ENCODE measurements at regions not wholly inside any gene's neighbourhood (a gene's known extent, or its start where the extent isn't known, plus 50 kb on each side); places are given as distances from the start of the nearest gene placed in this dataset.

DNA sequence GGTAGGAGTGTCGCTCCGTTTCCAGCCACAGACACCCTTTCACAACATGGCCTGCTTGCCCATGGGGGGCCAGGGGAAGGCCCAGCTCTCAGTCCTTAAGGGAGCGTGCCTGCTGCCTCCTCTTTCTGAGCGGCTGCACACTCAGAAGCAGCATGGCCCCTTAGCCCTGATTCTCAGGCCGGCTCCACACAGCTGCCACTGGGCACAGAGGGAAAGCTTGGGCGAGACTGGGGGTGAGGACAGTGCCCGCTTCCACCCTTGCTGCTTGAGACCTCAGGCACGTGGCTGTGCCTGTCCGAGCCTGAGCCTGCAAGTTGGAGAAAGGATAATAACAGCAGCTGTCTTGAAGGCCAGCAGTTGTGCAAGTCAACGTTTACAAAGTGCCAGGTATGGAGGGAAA is 416.3 kb downstream of the SHANK2 start:
- no peak for DNase-seq

DNA sequence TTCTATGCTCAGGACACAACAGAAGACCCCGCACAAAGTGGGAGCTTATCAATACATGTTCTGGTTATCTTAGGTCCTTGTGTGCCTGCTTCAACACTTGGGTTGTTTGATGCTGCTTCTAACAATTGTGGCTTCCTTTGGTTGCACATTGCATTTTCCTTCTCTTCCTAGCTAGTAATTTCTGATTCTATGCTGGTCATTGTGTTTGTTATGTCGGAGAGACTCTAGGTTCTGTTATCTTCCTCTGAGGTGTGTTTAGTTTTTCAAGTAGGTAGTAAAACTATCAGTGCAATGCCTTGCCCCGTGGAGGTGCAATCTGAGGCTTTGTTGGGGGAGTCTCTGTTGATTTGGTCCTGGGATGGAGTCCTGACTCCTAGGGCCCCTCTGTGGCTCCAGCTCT is 414.2 kb downstream of the SHANK2 start:
- no peak for DNase-seq

DNA sequence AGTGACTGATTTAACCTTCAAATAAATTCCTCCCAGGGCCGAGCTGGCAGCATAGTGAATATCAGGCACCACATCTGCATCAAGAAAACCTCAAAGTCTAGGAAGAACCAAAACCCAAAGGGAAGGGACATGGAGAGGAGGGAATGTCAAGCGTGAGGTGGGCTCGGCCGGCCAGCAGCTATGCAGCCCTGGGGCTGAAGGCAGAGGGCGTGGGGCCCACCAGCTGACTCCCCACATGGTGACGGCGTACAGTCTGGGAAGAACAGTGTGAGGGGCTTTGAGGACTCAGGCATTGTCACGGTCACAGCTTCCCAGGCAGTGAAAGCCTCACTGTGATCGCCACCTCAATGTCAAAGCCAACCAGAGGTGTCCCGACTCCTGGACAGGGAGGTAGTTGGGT is 412.5 kb downstream of the SHANK2 start:
- no peak for DNase-seq

DNA sequence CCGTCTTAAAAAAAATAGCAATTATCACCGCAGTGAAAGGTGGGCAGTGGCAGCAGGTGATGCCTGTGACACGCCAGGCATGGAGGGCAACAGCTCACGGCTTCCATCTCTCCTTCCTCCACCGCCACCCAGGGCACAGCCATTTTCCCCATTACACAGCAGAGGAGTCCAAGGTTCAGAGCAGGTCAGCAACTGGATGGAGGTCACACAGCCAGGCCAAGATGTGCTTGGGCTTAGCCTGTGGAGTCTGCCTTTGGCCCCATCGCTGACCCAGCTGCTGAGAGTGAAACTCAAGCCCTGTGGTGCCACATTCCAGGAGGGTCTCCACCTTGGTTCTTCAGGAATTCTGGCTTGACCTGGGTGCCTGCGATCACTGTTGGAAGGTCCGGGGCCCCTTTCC is 411.1 kb downstream of the SHANK2 start:
- DNase-seq, result no peak

DNA sequence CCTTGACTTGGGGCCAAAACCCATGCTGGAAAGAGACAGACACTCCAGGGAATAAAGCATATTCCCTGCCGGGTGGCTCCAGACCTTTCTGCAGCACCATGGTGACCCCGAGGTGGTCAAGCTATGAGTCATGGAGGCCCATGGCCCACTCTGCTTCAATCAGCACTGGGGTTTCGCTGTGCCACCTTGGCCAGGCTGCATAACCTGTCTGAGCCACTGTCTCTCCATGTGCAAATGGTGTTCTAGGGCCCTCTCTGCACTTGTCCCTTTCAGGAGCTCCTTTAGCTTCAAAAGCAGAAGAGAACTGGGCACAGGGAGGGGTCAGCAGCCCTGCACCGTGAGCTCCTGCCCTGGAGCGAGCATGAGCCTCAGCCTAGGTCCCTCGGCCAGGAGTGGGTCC is 410.1 kb downstream of the SHANK2 start:
- no peak for DNase-seq

DNA sequence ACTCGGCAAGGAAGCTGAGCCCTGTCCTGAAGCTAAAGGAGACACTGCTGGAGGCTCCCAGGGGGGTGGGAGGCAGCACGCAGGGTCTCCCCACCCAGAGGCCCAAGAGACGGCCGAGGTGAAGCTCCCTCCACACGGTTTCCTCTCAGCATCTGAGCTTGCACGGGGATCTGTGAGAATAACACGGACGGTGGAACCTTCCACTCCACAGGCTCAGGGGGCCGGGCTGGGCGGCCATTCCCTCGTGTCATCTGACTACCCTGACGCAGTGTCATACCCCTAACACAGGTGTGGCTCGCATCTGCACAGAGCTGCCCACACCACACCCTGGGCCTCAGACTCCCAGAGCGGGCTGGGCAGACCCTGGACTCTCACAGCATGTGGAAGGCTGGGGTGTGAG is 409.7 kb downstream of the SHANK2 start:
- DNase-seq, result no peak

DNA sequence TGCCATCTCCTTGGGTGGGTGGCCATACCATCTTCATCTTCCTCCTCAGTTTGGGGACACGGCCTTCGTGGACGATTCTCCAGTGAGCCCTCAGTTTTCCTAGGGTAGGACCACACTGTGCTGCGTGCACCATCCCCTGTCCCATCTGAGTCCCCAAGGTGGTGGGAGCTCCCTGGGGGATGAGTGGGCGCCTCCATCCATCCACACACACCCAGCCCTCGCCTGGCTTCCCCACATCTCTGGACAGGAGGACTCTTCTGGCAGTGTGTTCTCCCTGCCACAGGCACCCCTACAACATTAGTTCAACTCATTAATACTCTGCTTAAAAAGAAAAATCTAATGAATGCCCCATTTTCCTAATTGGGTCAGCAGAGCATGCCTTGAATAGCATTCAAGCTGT is 408.5 kb downstream of the SHANK2 start:
- DNase-seq, result no peak

DNA sequence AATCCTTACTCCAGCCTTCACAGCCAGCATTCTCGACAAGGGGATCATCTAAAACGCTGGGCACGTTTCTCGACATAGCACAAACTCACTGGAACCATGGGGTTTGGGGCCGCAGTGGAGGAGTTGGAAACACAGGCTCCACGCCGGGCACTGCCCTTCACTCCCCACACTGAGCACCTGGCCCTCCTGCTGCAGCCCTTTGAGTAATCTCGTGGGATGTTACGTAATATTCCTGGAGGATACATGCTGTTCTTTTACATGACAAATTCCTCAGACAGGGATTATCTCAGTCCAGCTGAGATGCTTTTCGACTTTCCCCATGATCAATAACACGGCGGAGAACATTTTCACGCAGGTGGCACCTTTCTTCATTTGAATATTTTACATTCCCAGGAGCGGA is 408.0 kb downstream of the SHANK2 start:
- no peak for DNase-seq

DNA sequence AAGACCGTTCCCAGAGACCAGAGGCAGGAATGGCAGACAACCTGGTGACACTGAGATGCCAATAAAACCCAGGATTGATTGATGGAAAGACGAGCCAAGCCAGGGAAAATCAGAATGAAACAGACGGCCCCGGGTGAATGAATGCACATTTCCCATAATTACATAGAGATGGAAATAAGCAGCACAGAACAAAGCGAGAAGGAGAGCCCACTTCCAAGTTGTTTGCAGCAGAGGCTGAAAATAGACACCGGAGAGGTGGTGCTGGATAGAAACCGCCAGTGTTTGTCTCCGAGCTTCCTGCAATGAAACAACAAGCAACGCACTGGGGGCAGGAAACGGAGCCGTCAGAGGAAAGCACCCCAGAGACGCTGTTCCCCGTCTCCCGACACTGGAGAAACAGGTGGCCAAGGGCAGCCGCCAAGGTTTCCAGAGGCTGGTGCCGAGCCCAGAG is 406.8 kb downstream of the SHANK2 start:
- no peak for DNase-seq

DNA sequence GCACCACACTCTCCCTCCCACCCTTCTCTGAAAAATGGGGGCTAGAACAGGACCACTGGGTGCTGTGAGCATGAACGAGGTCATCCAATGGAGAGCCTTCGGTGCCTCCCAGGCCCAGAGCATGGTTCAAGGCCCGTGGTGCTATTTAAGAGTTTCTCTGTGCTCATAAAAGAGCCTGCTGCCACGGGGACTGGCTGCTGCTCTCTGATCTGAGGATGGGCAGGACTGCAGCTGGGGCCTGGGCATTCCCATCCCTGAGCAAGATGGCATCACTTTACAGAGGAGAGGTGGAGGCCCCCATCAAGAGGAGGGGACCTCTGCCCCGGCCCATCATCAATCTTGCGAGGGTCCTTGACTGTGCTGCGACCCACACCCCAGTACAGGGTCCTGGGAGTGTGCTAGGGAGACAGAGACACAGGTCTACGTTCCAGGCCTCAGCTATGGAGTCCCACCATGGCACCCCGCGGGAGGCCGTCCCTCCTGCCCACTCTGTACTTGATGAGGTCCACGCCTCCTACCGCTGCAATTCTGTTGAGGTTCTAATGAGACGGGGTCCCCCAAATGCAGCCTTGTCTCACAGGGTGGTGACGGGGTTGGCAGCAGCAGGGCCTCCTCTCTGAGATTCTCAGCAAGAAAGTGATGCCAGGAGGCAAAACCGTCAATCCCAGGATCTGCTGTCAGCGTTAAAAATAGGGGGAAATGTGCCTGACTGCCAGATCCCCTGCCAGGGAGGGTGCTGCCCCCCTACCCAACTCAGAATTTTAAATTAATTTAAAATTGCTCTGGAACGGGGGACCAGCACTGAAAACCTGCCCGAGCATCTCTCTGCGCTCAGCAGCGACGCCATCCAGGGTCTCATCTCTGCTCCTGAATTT is 405.4 kb downstream of the SHANK2 start:
- no peak for DNase-seq

DNA sequence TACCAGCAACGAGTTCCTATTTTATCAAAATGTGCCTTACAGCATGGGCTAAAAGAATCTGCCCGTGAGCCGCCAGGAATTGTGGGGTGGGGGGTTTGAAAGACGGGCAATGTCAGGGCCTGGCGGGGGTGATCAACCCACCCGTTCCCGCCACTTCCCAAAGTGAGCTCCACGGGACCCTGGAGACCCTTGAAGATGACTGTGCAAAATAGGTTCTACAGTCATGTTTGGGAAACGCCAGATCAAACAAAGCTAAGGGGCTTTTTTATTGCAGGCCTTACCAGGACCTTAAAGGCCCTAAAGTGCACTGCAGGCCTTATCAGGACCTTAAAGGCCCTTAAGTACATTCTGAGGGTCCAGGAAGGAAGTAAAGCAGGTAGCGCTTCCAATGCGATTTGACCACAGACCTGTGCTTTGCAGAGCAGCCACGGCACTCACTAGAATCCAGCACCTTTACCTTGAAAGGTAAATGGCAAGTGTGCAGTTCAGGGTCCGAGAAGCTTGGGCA is 404.1 kb downstream of the SHANK2 start:
- no peak for DNase-seq

DNA sequence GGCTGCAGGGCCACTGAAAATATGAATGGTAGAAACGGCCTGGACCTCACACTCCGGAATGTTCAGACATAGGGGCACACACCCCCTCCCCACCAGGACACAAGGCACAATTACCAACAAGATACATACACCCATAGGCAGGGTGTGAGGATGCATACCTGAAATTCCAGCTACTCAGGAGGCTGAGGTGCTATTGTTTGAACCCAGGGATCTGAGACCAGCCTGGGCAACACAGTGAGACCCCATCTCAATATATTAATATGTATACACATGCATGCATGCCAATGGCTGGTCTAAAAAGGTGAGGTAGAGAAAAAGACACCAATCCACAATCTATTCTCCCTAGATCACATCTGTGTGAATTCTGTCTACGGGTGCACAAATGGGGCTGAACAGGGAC is 403.3 kb downstream of the SHANK2 start:
- no peak for DNase-seq

DNA sequence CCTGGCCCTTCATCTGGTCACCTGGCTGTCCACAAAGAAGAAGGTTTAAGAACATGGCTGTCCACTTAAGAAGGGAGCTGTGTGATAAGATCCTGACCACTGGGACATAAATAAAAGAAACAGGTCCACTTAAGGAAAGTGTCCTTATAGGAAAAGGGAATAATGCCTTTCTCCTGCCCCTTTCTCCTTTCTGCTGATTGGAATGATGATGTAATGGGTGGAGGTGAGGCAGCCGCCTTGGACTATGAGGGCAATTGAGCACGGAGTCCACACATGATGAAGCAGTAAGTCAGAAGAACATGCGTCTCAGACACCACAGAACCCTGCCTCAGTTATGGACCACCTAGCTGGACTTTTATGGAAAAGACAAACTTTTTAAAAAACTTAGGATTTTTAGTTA is 401.1 kb downstream of the SHANK2 start:
- DNase-seq, result no peak

DNA sequence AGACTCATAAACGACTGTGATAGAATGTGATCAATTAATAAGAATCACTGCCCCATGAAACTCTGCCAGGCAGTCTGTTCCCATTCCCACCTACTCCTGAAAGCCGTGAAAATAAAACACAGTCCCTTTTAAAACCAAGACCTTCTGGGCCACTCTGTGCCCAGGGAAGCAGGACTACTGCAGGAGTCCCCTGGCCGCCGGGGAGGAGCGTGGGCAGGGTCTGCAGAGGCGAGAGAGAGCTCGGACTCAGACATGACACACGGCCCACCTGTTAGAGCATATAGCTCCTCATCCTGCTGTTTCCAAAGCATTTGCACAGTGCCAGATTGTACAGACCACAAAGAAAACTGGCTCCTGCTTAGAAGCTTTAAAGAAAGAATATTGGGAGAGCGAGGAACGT is 400.5 kb downstream of the SHANK2 start:
- DNase-seq, result no peak

DNA sequence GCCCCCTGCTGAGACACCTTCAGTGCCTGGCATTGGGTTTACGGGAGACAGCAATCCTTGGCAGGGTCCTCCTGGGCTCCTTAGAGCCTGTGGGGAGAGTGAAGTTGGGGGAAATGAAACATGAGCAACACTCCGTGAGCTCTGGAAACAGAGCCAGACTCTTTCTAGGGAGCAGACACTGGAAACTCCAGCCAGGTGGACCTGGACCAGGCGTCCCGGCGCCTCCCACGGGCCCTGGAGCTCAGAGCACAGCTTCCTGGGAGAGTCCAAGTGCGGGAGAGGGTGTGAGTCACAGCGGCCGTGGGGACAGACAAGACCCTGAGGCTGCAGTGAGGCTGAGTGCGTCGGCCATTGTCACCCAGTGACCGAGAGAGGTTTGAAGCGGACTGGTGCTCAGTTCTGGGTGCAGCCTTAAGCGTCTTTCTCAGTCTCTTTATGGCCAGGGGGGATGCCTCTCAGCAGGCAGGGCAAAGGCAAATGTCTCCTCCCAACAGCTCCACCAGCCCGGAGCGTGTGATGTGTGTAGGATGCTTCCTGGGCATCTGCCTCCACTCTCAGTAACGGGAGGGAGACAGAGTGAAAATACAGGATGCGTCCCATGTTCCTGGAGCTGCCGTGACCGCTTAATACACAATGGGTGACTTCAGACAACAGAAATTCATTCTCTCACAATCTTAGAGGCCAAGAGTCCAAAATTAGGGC is 399.2 kb downstream of the SHANK2 start:
- no peak for DNase-seq

DNA sequence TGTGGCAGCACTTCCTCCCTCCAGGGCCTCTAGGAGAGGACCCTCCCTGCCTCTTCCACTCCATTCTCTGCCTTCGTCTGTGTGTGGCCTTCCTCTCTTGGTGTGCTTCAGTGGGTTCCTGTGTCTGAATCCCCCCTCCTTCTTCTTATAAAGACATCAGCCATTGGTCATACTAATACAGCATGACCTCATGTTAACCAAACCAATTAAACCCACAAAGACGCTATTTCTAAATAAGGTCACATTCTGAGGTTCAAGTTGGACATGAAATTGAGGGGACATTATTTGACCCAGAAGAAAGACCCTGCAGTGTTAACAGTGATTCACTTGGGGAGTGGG is 398.6 kb downstream of the SHANK2 start:
- DNase-seq, result no peak

DNA sequence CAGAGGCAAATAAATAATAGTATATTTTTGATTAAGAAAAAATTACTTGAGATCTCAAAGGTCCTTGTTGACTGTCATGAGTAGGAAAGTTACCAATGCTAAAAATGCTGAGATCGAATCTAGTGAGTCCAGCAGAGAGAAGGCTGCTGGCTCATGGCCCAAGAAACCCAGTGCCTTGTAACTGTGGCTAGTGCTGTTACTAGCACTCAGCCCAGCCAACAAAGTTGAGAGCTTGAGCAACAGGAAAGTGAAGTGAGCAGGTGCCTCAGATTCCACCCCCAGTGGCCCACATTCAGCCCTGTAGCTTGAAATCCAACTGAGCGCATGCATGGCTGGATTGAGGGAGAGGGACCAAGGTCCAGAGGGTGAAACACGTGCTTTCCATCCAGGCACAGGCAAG is 398.2 kb downstream of the SHANK2 start:
- no peak for DNase-seq

DNA sequence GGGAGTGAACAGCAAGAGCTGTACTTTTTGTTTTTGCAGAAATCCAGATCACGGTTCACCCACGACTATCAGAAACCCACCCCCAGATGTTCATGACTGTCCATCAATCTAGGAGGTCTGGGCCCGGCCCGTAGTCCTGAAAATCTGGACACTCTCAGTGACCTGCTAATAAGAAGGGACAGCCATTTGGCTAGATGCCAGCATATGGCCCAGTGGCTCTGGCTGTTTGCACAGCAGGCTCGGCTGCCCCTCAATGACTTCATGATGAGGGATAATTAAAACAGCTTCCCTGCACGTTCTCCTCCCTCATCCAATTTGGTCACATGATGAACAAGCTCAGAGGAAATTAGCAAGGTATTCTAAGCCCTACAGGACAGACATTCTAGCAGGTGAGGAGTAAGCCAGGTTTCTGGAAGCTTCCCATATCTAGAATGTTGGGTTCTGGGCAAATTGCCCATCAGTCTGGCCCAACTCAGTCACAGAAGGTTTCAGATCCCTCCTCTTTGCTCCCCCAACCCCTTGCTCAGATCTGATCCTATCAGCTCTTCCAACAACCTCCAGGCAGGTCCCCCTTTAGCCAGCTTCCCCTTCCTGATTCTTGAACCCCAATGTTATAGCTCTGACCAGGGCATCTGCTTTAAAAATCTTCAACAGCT is 397.3 kb downstream of the SHANK2 start:
- DNase-seq, result no peak

DNA sequence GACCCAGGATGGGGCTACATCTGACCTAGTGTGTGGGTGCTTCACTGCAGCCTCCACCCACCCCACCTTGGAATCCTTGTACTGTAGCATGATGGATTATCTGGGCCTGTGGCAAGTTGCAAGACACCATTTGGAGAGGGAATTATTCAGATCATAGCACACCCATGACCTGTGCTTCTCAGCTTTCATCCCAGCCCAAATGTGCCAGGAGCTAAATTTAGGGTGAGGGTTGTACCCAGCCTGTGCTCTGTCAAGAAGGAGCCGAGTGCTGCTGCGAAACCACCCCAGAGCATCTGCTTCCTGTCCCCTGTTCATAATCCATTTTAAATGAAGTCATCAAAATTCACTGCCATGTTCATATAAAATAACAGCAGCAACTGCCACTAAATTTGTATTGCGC is 394.5 kb downstream of the SHANK2 start:
- no peak for DNase-seq

DNA sequence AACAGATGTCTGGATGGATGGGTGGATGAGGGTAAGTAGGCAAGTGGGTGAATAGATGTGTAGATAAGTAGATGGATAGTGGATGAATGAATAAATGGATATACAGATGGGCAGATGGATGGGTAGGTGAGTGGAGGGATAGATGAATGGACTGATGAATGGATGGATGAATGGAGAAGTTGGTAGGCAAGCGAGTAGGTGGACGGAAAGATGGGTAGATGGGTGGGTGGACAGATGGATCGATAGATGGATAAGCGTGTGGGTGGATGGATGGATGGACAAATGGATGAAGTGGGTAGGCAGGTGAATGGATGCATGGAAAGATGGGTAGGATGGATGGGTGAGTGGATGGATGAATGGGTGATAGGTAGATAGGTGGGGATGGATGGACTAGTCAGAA is 393.2 kb downstream of the SHANK2 start:
- no peak for DNase-seq

DNA sequence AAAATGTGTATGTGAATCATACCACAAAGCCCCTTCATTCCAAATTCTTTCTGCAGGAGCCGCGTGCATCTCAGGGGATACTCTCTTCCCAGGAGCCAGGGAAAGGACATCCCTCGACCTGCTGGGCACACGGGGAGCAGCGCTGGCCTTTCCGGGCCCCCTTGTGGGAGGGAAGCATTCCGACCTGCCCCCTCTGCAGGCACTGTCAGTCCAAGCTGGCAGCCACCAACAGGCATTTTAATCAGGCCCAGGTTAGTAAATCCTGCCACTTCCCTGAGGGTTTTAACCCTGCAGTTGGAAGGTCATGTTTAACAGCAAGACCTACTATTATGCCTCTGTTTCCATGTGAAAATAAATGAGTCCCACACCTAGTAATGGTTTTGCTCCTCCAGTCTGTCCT is 391.5 kb downstream of the SHANK2 start:
- DNase-seq, result no peak

DNA sequence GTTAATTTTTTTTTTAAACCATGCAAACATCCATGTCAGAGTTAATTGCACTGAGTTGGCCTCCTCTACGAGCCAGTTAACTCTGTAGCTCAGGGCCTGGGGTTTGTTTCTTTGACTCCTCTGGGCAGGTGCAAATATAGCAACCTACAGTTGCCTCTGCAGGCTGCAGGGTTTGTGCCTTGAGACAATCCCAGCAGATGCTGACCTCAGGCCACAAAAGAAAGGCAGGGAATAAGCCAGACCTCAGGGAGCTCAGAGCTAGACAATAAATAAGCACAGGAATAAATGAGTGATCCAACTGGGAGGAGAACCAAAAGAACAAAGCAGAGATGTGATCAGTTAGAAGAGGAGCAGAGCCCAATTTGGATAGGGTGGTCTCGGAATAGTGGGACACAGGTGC is 390.8 kb downstream of the SHANK2 start:
- DNase-seq, result no peak

DNA sequence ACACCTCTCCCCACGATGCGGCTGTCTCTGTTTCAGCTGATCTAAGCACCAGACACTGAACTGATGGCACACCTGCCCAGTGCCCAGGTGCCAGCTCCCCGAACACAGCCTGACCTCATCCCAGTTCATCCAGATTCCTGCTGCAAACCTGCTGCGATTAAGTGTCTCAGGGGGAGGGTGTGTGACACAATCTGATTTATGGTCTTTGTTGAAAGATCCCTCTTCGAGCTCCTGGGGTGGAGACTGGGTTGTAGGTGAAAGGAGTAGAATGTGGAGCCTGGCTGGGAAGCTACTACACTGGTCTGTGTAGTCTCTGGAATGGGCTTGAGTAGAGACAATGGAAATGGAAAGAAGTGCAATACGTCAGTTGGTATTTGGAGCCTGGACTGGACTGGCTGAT is 390.3 kb downstream of the SHANK2 start:
- no peak for DNase-seq

DNA sequence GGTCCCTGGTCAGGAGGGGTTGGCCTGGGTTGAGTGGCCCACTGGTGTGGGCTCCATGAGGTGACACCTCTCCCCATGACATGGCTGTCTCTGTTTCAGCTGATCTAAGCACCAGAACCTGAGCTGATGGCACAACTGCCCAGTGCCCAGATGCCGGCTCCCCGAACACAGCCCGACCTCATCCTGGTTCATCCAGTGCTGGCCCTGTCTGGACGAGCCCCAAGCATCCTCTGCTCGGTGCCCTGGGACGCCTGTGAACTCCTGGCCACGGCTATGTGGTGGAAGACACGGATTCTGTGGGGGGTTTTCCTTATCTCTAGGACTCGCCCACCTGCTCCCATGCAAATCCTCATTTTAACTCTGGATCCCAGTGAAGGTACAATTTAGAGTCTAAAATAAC is 389.2 kb downstream of the SHANK2 start:
- DNase-seq, result no peak

All from stimulated activated CD4-positive, alpha-beta T cell treated with anti-CD3 and anti-CD28 coated beads, Interleukin-12 subunit alpha, Interleukin-12 subunit beta, amount 100 ng/mL, for 4 hours (primary cell).